Fibroblast of mammary gland (primary cell): ENCODE measurements at regions not wholly inside any gene's neighbourhood (a gene's known extent, or its start where the extent isn't known, plus 50 kb on each side); places are given as distances from the start of the nearest gene placed in this dataset.
A peak's percentile ranks its signal among the peaks of the same experiment; 100 is the strongest.

Experiments used
- DNase-seq: peaks from one replicate; pipeline ENCODE4 v3.0.0-alpha.2; 2010; ENCODE audit warnings: low read depth
- H3K4me3 ChIP-seq: 2 replicates; pipeline ENCODE4 v1.5.1; 2011; ENCODE audit warnings: low read depth, mild to moderate bottlenecking, low read length, moderate library complexity; ENCODE audit not compliant: control insufficient read depth
- CTCF ChIP-seq: conservative IDR thresholded peaks from 2 replicates; pipeline ENCODE4 v1.5.1; 2011; ENCODE audit warnings: low read depth, low read length, inconsistent platforms; ENCODE audit not compliant: control insufficient read depth, insufficient read depth

DNA sequence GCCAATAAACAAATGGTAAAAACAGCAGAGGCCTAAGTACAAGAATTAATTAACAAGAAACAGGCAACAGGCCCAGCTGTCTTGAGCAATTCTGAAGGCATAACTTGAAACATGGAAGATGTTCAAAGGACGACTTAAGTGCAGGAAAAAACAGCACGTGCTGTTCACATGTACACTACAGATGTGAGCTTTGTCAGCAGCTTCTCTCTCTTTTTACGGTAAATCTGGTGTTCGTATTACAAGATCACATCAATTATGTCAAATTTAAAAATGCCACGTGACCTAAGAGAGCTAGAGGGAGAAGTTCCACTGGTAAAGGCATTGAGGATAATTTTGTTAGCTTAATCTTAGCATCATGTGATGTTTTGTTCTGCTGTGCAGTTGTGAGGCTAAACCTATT is 281.1 kb downstream of the PSAT1 start:
- no peak overlapping the region for H3K4me3 ChIP-seq
- TF ChIP-seq CTCF = no peak
- peak; percentile 15 for DNase-seq

DNA sequence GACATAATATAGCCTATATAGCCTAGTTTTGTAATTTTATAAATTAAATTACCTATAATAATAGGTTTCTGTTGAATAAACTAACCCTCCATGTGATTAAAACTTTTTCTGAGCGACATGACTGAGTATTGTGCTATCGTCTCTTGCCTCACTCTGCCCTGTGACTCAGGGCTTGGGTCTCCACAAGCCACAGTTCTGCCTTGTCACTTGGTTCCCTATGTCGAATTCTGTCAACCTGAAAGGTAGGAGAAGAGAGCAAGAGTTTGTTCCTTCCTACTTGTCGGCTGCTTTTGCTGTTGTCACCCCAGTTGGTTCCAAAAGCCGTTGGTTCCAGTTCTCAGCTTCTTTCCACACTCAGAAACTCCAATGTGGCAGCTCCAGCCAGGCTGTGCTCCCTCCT is 285.9 kb downstream of the PSAT1 start:
- no peak overlapping the region for H3K4me3 ChIP-seq
- no peak for DNase-seq
- TF ChIP-seq CTCF = no peak

GRCh38 chr9:78584589-78584988 is 287.7 kb downstream of the PSAT1 start:
- DNase-seq = no peak
- H3K4me3 ChIP-seq = no peak overlapping the region
- no peak for TF ChIP-seq CTCF

DNA sequence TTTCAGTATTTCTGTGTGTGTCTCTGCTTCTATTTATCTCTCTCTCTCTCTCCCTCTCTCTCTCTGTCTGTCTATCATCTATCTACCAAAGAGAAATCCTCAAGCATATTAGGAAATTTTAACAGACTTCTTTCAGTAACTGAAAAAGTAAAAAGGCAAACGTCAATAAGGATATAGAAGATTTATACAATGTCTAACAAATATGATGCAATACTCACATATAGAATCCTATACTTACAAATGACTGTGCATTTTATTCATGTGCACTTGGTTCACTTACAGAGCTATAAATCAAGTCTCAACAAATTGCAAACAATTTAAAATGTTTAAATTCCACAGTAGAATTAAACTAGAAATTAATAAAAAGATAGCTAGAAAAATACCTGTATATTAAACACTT is 289.0 kb downstream of the PSAT1 start:
- no peak overlapping the region for H3K4me3 ChIP-seq
- TF ChIP-seq CTCF = no peak
- no peak for DNase-seq

- no peak overlapping the region for H3K4me3 ChIP-seq
- no peak for TF ChIP-seq CTCF
- no peak for DNase-seq
Measured at GRCh38 chr9:78590068-78590467, 293.1 kb downstream of the PSAT1 start.

GRCh38 chr9:78592811-78593210 is 295.9 kb downstream of the PSAT1 start:
- no peak for TF ChIP-seq CTCF
- peak; percentile 33 for DNase-seq

GRCh38 chr9:78595200-78595945 is 298.4 kb downstream of the PSAT1 start:
- DNase-seq = no peak

More at GRCh38 chr9:78592811-78593210, 295.9 kb downstream of the PSAT1 start:
- H3K4me3 ChIP-seq = no peak overlapping the region

More at GRCh38 chr9:78595200-78595945, 298.4 kb downstream of the PSAT1 start:
- no peak for TF ChIP-seq CTCF
- no peak overlapping the region for H3K4me3 ChIP-seq
